Esophagus squamous epithelium (tissue), 4 donors: ENCODE measurements at regions not wholly inside any gene's neighbourhood (a gene's known extent, or its start where the extent isn't known, plus 50 kb on each side); places are given as distances from the start of the nearest gene placed in this dataset.

ENCODE experiments used
- POLR2A ChIP-seq, 4 donors: fragments of 450-650 bp; IDR thresholded peaks; one replicate each; pipeline ENCODE4 v1.6.1; 2017; ENCODE audit warnings: antibody characterized with exemption in 4 of 4, mild to moderate bottlenecking in 4 of 4, moderate library complexity in 3 of 4
- TF ChIP-seq, protein P1 (sequence below), 6 experiments: fragments of 450-650 bp in 4 of 6; fragments of 200-600 bp in 2 of 6; sonication (generic) in 2 of 6; IDR thresholded peaks; one replicate each; pipeline ENCODE4 v1.5.1; 2016 to 2019; ENCODE audit warnings: antibody characterized with exemption in 6 of 6, mild to moderate bottlenecking in 4 of 6, moderate library complexity in 4 of 6

- TF ChIP-seq, protein P1, sequence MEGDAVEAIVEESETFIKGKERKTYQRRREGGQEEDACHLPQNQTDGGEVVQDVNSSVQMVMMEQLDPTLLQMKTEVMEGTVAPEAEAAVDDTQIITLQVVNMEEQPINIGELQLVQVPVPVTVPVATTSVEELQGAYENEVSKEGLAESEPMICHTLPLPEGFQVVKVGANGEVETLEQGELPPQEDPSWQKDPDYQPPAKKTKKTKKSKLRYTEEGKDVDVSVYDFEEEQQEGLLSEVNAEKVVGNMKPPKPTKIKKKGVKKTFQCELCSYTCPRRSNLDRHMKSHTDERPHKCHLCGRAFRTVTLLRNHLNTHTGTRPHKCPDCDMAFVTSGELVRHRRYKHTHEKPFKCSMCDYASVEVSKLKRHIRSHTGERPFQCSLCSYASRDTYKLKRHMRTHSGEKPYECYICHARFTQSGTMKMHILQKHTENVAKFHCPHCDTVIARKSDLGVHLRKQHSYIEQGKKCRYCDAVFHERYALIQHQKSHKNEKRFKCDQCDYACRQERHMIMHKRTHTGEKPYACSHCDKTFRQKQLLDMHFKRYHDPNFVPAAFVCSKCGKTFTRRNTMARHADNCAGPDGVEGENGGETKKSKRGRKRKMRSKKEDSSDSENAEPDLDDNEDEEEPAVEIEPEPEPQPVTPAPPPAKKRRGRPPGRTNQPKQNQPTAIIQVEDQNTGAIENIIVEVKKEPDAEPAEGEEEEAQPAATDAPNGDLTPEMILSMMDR (IDR thresholded peaks at IDR 0.05): no peak
- TF ChIP-seq POLR2A (IDR thresholded peaks at IDR 0.05): no peak
Measured at GRCh38 chr7:84912537-84912936, 274.3 kb downstream of the SEMA3D start.
